ENCODE measurements at regions not wholly inside any gene's neighbourhood (a gene's known extent, or its start where the extent isn't known, plus 50 kb on each side); places are given as distances from the start of the nearest gene placed in this dataset.

DNA sequence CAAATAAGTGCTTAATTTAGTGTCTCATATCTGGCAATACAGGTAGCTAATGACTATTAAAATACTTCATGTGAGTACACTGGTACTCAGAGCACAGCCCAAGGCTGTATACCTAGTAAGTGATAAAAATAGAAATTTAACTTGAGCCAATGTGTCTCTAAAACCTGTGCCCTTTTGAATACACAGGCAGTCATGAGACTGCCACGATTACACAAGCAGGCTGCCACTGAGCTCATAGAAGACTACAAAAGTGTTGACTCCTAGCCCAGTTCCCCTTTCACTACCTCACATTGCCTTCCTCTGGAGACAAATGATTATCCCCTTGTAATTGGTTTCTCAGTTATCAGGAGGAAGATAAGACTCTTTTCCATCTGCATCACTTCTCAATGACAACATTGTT, 66.3 kb upstream of the PAPPA start:
- Histone ChIP-seq H3K9ac (ENCODE audit: extremely low read depth, insufficient read length, low read length) (no peak overlapping the region), H3K23ac (ENCODE audit: insufficient read length, low read depth, low read length) (no peak overlapping the region), H2AK5ac (ENCODE audit: insufficient read length, low read length) (no peak overlapping the region), H3K56ac (ENCODE audit: insufficient read length, low read depth, low read length) (no peak overlapping the region), H3K9me3 (ENCODE audit: control insufficient read depth, low read depth, low read length) (no peaks in the 10 kb centered on the region), H2BK5ac (ENCODE audit: insufficient read length, low read length) (no peak overlapping the region), H3K79me1 (ENCODE audit: insufficient read depth, low read depth, low read length, poor library complexity, severe bottlenecking) (no peaks in the 10 kb centered on the region), H3K27ac (ENCODE audit: insufficient read length, low read depth, low read length) (no peak overlapping the region), H3K4me1 (ENCODE audit: insufficient read depth, low read length) (no peaks in the 10 kb centered on the region), H4K20me1 (ENCODE audit: control insufficient read depth, insufficient read depth, insufficient read length) (no peaks in the 10 kb centered on the region), H3K79me2 (ENCODE audit: insufficient read depth, low read length) (no peaks in the 10 kb centered on the region), H3K4ac (ENCODE audit: low read depth, low read length) (no peak overlapping the region), H4K91ac (ENCODE audit: insufficient read length, low read depth, low read length) (no peak overlapping the region), H2BK20ac (ENCODE audit: low read depth, low read length, poor library complexity, severe bottlenecking) (no peak overlapping the region), H3T11ph (ENCODE audit: low read length) (no peak overlapping the region), H3K18ac (ENCODE audit: insufficient read length, low read depth, low read length) (no peak overlapping the region), H2BK12ac (ENCODE audit: insufficient read length, low read depth, low read length) (no peak overlapping the region), H3K23me2 (ENCODE audit: insufficient read length, low read depth, low read length, poor library complexity, severe bottlenecking) (no peaks in the 10 kb centered on the region), H3K27me3 (ENCODE audit: insufficient read depth, low read length) (no peaks in the 10 kb centered on the region; the same call in 1 of the 2 replicates), H2AFZ (ENCODE audit: low read length) (no peak overlapping the region), H2BK15ac (ENCODE audit: low read depth, low read length) (no peak overlapping the region), H4K8ac (replicated peaks; ENCODE audit: insufficient read length, low read depth, low read length) (no peak overlapping the region), H4K5ac (ENCODE audit: insufficient read length, low read depth, low read length) (no peak overlapping the region), H2BK120ac (ENCODE audit: low read depth, low read length, poor library complexity, severe bottlenecking) (no peak overlapping the region), H3K4me2 (ENCODE audit: insufficient read depth, insufficient read length, low read length) (no peak overlapping the region), H3K14ac (ENCODE audit: insufficient read depth, low read length) (no peak overlapping the region)
- Mint-ChIP-seq H3K27me3 (ENCODE audit: low read depth) (no peaks in the 10 kb centered on the region), H3K27ac (no peak overlapping the region), H3K4me1 (peaks cover 3 to 6% of the 10 kb centered on the region in 2 experiments; a peak in 3 of 4 replicates), H3K36me3 (ENCODE audit: insufficient read depth in 1 of 3, low read depth in 3 of 3) (peaks cover 0 to 4% (median 4%) of the 10 kb centered on the region in 3 experiments; a peak in 2 of 7 replicates), H3K9me3 (peaks cover 3 to 5% of the 10 kb centered on the region in 2 experiments; a peak in 2 of 5 replicates), H3K4me3 (no peak overlapping the region)
- no peak for DNase-seq
- no peak for TF ChIP-seq CTCF (conservative IDR thresholded peaks at IDR 0.05)
- WGBS (ENCODE audit: extremely low coverage, insufficient read length, low lambda C conversion rate): no CpG with 5 or more reads among the region's 1 CpG
